B cell (primary cell): ENCODE measurements at regions not wholly inside any gene's neighbourhood (a gene's known extent, or its start where the extent isn't known, plus 50 kb on each side); places are given as distances from the start of the nearest gene placed in this dataset.
"Not testable (repeated sequence)": the region's sequence is repeated elsewhere in the genome, so short reads cannot be mapped to it uniquely, and the experiment has no call there.

Experiments
- ATAC-seq: fragments of 200-7000 bp; cut with Tn5 transposase; one replicate; pipeline ENCODE4 v1.10.0; 2021; ENCODE audit warnings: low read depth, mild to moderate bottlenecking, moderate number of reproducible peaks, moderate library complexity
- CTCF ChIA-PET: fragments of 350-600 bp; sonication (Branson Sonifier 250); formaldehyde crosslinking; loops from one replicate; lab custom pipeline; 2021; ENCODE audit warnings: antibody characterized with exemption, inconsistent platforms; lab: Charles Lee
- POLR2A ChIA-PET: fragments of 350-600 bp; sonication (Branson Sonifier 250); formaldehyde crosslinking; loops from one replicate; lab custom pipeline; 2021; ENCODE audit warnings: antibody characterized with exemption; lab: Charles Lee
- DNase-seq: peaks from one replicate; pipeline ENCODE4 v3.0.0; 2013
- H2AFZ ChIP-seq: 2 replicates; pipeline ENCODE4 v1.6.1; 2012; ENCODE audit warnings: mild to moderate bottlenecking, low read depth, low read length; ENCODE audit not compliant: insufficient read depth, poor library complexity, severe bottlenecking
- H3K27ac ChIP-seq, 2 donors: 1 replicate in 1 of 2; 2 replicates in 1 of 2; pipeline ENCODE4 v1.5.1; 2012 to 2013; ENCODE audit warnings: low read length in 2 of 2, mild to moderate bottlenecking in 2 of 2, moderate library complexity in 1 of 2
- H3K27me3 ChIP-seq, 4 experiments: fragments of 200-600 bp in 1 of 4; sonication (generic) in 1 of 4; replicated peaks in 1 of 4; 1 replicate in 2 of 4; 2 replicates in 2 of 4; pipeline versions ENCODE4 v1.6.1 to v1.7.0; 2013 to 2016; ENCODE audit warnings: low read length in 3 of 4, mild to moderate bottlenecking in 2 of 4, mixed read lengths in 1 of 4, moderate library complexity in 1 of 4; ENCODE audit not compliant: insufficient read depth in 4 of 4, control insufficient read depth in 3 of 4; ENCODE audit errors: control extremely low read depth in 1 of 4
- H3K36me3 ChIP-seq, 2 experiments: replicated peaks in 1 of 2; 1 replicate in 1 of 2; 2 replicates in 1 of 2; pipeline versions ENCODE4 v1.6.1 to v1.7.1; 2013; ENCODE audit warnings: low read length in 1 of 2; ENCODE audit not compliant: insufficient read depth in 2 of 2, control insufficient read depth in 1 of 2; ENCODE audit errors: control extremely low read depth in 1 of 2, extremely low read depth in 1 of 2
- H3K4me1 ChIP-seq, 2 donors: fragments of 200-600 bp in 1 of 2; sonication (generic) in 1 of 2; 1 replicate in 1 of 2; 2 replicates in 1 of 2; pipeline versions ENCODE4 v1.5.1 to v1.6.1; 2013 to 2017; ENCODE audit warnings: low read length in 2 of 2; ENCODE audit not compliant: control insufficient read depth in 2 of 2, insufficient read depth in 2 of 2
- H3K4me2 ChIP-seq: replicated peaks from 2 replicates; pipeline ENCODE3; 2012; ENCODE audit warnings: mild to moderate bottlenecking, low read depth, low read length; ENCODE audit not compliant: poor library complexity, severe bottlenecking
- H3K4me3 ChIP-seq, 5 experiments: fragments of 200-600 bp in 1 of 5; sonication (generic) in 1 of 5; 1 replicate in 3 of 5; 2 replicates in 2 of 5; pipeline versions ENCODE4 v1.5.1 to v1.7.0; 2011 to 2016; ENCODE audit warnings: low read length in 4 of 5, mild to moderate bottlenecking in 4 of 5, low read depth in 2 of 5, control low read depth in 1 of 5, moderate library complexity in 1 of 5; ENCODE audit not compliant: insufficient read depth in 1 of 5; ENCODE audit errors: control extremely low read depth in 1 of 5, extremely low read depth in 1 of 5
- H3K79me2 ChIP-seq: fragments of 200-600 bp; sonication (generic); one replicate; pipeline ENCODE4 v1.6.0; 2016; ENCODE audit warnings: low read length; ENCODE audit not compliant: control insufficient read depth, insufficient read depth
- H3K9ac ChIP-seq: fragments of 200-600 bp; sonication (generic); 2 replicates; pipeline ENCODE4 v1.6.1; 2017; ENCODE audit warnings: mild to moderate bottlenecking, low read length, moderate library complexity
- H3K9me3 ChIP-seq, 3 donors: one replicate each; pipeline versions ENCODE4 v1.6.1 to v1.7.1; 2013; ENCODE audit warnings: low read length in 2 of 3; ENCODE audit not compliant: control insufficient read depth in 2 of 3, insufficient read depth in 1 of 3; ENCODE audit errors: control extremely low read depth in 1 of 3
- H4K20me1 ChIP-seq: 2 replicates; pipeline ENCODE4 v1.6.0; 2012; ENCODE audit warnings: mild to moderate bottlenecking, low read length; ENCODE audit not compliant: insufficient read depth, control insufficient read depth, poor library complexity, severe bottlenecking
- H3K27ac Mint-ChIP-seq: one replicate; pipeline ENCODE4 v1.8.0; 2021; ENCODE audit warnings: mixed read lengths
- H3K27me3 Mint-ChIP-seq: one replicate; pipeline ENCODE4 v1.8.0; 2021; ENCODE audit warnings: mixed read lengths
- H3K4me1 Mint-ChIP-seq: one replicate; pipeline ENCODE4 v1.8.0; 2021; ENCODE audit warnings: mixed read lengths
- H3K4me3 Mint-ChIP-seq: one replicate; pipeline ENCODE4 v1.8.0; 2021; ENCODE audit warnings: mixed read lengths
- H3K9me3 Mint-ChIP-seq: one replicate; pipeline ENCODE4 v1.8.0; 2022; ENCODE audit warnings: mixed read lengths; ENCODE audit not compliant: insufficient read depth
- CTCF ChIP-seq: fragments of 200-600 bp; IDR thresholded peaks from one replicate; pipeline ENCODE4 v1.8.0; 2022; ENCODE audit warnings: antibody characterized with exemption, mild to moderate bottlenecking
- EZH2 ChIP-seq: IDR thresholded peaks from 2 replicates; pipeline ENCODE4 v1.6.1; 2012; ENCODE audit warnings: borderline replicate concordance, low read depth, mild to moderate bottlenecking, moderate library complexity, low read length; ENCODE audit not compliant: insufficient read depth, poor library complexity, severe bottlenecking
- WGBS: methylation state at CpG from one replicate; pipeline ENCODE4 v1.1.5; 2013; ENCODE audit warnings: missing lambda C conversion rate; ENCODE audit not compliant: insufficient coverage; 5-methylcytosine and 5-hydroxymethylcytosine counted together
- intact Hi-C: fragments of 100-400 bp; cut with micrococcal nuclease; formaldehyde crosslinking; loops from one replicate; pipeline ENCODE4 v1.10.0; 2022

- no peak overlapping the region for H3K4me2 ChIP-seq
- H3K4me1 Mint-ChIP-seq: no peaks in the 10 kb centered on the region
- no peaks in the 10 kb centered on the region for H4K20me1 ChIP-seq
- intact Hi-C loops: no loop called here
- TF ChIP-seq CTCF (no peak), EZH2 (no peak)
- no peaks in the 10 kb centered on the region for H3K36me3 ChIP-seq
- no peaks in the 10 kb centered on the region for H3K27me3 ChIP-seq
- H3K4me3 ChIP-seq: no peak overlapping the region
- H3K4me3 Mint-ChIP-seq: no peak overlapping the region
- ChIA-PET POLR2A (no interaction called here), CTCF (no interaction called here)
- no peak overlapping the region for H3K27ac ChIP-seq
- ATAC-seq (no peak), DNase-seq (no peak)
- no peak overlapping the region for H3K9ac ChIP-seq
- H3K9me3 Mint-ChIP-seq: peaks cover 7% of the 10 kb centered on the region
- H3K9me3 ChIP-seq: peaks cover 0 to 6% (median 0%) of the 10 kb centered on the region in 3 donors
- no peaks in the 10 kb centered on the region for H3K79me2 ChIP-seq
- H2AFZ ChIP-seq: no peak overlapping the region
- no peaks in the 10 kb centered on the region for H3K27me3 Mint-ChIP-seq
- no peak overlapping the region for H3K27ac Mint-ChIP-seq
- 100% methylated on average over 1 of the region's 4 CpGs for WGBS
- no peaks in the 10 kb centered on the region for H3K4me1 ChIP-seq
Measured at GRCh38 chr16:13480801-13481200, 439.2 kb upstream of the ERCC4 start.

- H3K36me3 ChIP-seq: no peaks in the 10 kb centered on the region
- no peaks in the 10 kb centered on the region for H3K27me3 Mint-ChIP-seq
- ChIA-PET CTCF (no interaction called here), POLR2A (no interaction called here)
- no peak overlapping the region for H3K27ac Mint-ChIP-seq
- no peak overlapping the region for H3K9ac ChIP-seq
- no peak overlapping the region for H3K4me3 Mint-ChIP-seq
- intact Hi-C loops: no loop called here
- H3K4me2 ChIP-seq: no peak overlapping the region
- DNase-seq (no peak), ATAC-seq (no peak)
- no peaks in the 10 kb centered on the region for H3K4me1 ChIP-seq
- H3K27ac ChIP-seq: no peak overlapping the region
- 92% methylated on average over 2 of the region's 3 CpGs for WGBS
- H3K27me3 ChIP-seq: no peaks in the 10 kb centered on the region
- no peak overlapping the region for H2AFZ ChIP-seq
- TF ChIP-seq EZH2 (no peak), CTCF (no peak)
- no peaks in the 10 kb centered on the region for H3K79me2 ChIP-seq
- H3K9me3 ChIP-seq: peaks cover 0 to 2% (median 0%) of the 10 kb centered on the region in 3 donors
- H3K4me3 ChIP-seq: no peak overlapping the region
- peaks cover 7% of the 10 kb centered on the region for H3K9me3 Mint-ChIP-seq
- no peaks in the 10 kb centered on the region for H4K20me1 ChIP-seq
- no peaks in the 10 kb centered on the region for H3K4me1 Mint-ChIP-seq
Measured at GRCh38 chr16:13483121-13483520, 436.8 kb upstream of the ERCC4 start.

- POLR2A ChIA-PET: not testable (repeated sequence)
Measured at GRCh38 chr16:13489416-13489815, 430.5 kb upstream of the ERCC4 start.

More at GRCh38 chr16:13489416-13489815, 430.5 kb upstream of the ERCC4 start:
- H3K9me3 ChIP-seq, H3K27me3 ChIP-seq, ATAC-seq, H3K4me1 ChIP-seq, H3K4me1 Mint-ChIP-seq, H3K27ac Mint-ChIP-seq, DNase-seq, H4K20me1 ChIP-seq, H3K9me3 Mint-ChIP-seq, H3K4me3 Mint-ChIP-seq, H2AFZ ChIP-seq, H3K4me2 ChIP-seq, intact Hi-C loops, H3K27ac ChIP-seq, H3K36me3 ChIP-seq, H3K4me3 ChIP-seq, CTCF ChIA-PET, H3K79me2 ChIP-seq, H3K9ac ChIP-seq: not testable (repeated sequence)
- H3K27me3 Mint-ChIP-seq: peaks cover 11% of the 10 kb centered on the region
- no CpG with 5 or more reads among the region's 3 CpGs for WGBS
